ENCODE measurements at regions not wholly inside any gene's neighbourhood (a gene's known extent, or its start where the extent isn't known, plus 50 kb on each side); places are given as distances from the start of the nearest gene placed in this dataset.

DNA sequence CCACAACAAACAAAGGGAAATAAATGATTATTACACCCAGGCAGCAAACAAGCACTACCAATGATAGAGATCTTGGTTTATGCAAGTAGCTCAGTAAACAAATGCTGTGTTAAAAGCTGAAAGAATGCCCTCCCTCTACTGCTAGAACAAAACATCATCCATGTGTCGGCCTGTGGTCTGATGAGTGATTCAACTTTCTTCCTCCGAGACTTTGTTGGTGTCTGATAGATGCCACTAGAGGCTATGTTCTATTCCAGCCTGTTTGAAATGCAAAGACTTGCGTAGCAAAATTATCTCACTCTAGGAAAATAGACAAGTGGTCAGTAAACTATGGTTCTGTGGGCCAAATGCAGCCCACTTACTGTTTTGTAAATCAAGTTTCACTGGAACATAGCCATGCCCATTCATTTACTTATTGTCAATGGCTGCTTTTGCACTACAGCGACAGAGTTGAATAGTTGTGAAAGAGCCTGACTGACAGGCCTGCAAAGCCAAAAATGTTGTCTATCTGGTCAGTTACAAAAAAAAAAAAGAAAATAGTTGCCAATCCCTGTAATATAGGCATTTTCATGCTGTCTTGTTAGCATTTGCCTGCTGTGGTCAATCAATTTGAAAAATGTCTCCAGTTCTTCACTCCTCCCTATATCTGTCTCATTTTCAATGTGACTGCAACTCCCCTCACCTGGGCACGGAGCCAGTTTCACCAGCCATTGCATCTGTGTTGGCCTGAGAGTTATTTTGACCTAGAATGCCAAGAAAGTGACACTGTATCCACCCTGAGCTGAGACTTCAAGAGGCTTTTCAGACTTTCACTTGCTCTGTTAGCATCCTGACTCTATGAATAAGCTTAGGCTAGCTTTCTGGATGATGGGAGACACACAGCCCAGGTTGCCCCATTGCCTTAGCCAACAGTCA, 544.6 kb upstream of the BTBD3 start:
- TF ChIP-seq POLR2A (IDR thresholded peaks at IDR 0.05; ENCODE audit: low read length) (no peak), GATA1 (IDR thresholded peaks at IDR 0.05; ENCODE audit: low read depth, low read length) (no peak)
